ENCODE measurements at regions not wholly inside any gene's neighbourhood (a gene's known extent, or its start where the extent isn't known, plus 50 kb on each side); places are given as distances from the start of the nearest gene placed in this dataset.

DNA sequence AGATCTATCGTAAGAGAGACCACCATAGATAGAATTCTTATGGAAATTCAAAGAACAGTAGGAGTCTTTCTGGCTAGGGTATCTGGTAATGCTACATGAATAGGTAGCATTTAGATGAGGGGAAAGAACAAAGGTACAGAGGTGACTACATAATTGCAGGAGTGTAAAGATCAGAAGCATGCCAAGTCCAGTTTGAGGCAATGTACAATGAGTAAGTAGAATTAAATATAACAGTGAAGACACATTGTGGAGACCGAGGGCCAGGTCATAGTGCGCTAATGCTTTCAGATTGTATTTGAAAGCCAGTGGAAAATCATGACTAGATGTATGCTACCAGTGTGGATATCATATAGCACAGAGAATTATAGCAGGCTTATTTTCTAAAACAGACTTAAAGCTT is 1611.6 kb upstream of the LRRTM3 start:
- DNase-seq (ENCODE audit: low read depth) (no peak), FAIRE-seq (no peak)
- H3K4me3 ChIP-seq (ENCODE audit: low read depth, low read length), result no peak overlapping the region
- H3K27me3 ChIP-seq (ENCODE audit: control insufficient read depth, insufficient read depth, low read length), result no peaks in the 10 kb centered on the region
- TF ChIP-seq, protein P1, sequence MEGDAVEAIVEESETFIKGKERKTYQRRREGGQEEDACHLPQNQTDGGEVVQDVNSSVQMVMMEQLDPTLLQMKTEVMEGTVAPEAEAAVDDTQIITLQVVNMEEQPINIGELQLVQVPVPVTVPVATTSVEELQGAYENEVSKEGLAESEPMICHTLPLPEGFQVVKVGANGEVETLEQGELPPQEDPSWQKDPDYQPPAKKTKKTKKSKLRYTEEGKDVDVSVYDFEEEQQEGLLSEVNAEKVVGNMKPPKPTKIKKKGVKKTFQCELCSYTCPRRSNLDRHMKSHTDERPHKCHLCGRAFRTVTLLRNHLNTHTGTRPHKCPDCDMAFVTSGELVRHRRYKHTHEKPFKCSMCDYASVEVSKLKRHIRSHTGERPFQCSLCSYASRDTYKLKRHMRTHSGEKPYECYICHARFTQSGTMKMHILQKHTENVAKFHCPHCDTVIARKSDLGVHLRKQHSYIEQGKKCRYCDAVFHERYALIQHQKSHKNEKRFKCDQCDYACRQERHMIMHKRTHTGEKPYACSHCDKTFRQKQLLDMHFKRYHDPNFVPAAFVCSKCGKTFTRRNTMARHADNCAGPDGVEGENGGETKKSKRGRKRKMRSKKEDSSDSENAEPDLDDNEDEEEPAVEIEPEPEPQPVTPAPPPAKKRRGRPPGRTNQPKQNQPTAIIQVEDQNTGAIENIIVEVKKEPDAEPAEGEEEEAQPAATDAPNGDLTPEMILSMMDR (IDR thresholded peaks at IDR 0.05; ENCODE audit: insufficient read depth, low read length, severe bottlenecking), result no peak
- no peaks in the 10 kb centered on the region for H3K36me3 ChIP-seq (ENCODE audit: control insufficient read depth, insufficient read depth, low read length)

DNA sequence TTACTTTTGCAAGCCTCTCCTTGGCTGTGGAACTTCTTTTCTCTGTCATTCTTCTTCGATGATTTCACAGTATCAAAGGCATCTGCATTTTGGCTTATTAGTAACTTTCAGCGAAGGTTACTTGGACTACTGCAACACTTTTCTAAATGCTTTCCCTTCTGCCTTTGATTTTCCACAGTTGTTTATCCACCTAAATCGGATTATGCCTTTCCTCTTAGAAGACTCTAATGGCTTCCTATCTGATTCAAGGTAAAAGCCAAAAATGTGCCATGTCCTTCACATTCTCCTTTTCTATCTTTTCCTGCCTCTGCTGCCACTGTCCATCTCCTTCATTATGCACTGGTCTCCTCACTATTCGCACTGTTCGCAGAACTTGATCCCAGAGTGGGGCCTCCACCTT is 1606.3 kb upstream of the LRRTM3 start:
- Histone ChIP-seq H3K36me3 (ENCODE audit: control insufficient read depth, insufficient read depth, low read length) (no peaks in the 10 kb centered on the region), H3K27me3 (ENCODE audit: control insufficient read depth, insufficient read depth, low read length) (no peaks in the 10 kb centered on the region), H3K4me3 (ENCODE audit: low read depth, low read length) (no peak overlapping the region)
- FAIRE-seq (no peak), DNase-seq (ENCODE audit: low read depth) (no peak)
- TF ChIP-seq, protein P1 (IDR thresholded peaks at IDR 0.05; ENCODE audit: insufficient read depth, low read length, severe bottlenecking), result no peak

- DNase-seq (ENCODE audit: low read depth) (peak; percentile 2), FAIRE-seq (no peak)
- Histone ChIP-seq H3K4me3 (ENCODE audit: low read depth, low read length) (no peak overlapping the region), H3K36me3 (ENCODE audit: control insufficient read depth, insufficient read depth, low read length) (no peaks in the 10 kb centered on the region), H3K27me3 (ENCODE audit: control insufficient read depth, insufficient read depth, low read length) (no peaks in the 10 kb centered on the region)
- TF ChIP-seq, protein P1 (IDR thresholded peaks at IDR 0.05; ENCODE audit: insufficient read depth, low read length, severe bottlenecking), result no peak
These were observed 1605.4 kb upstream of the LRRTM3 start for GRCh38 chr10:65320236-65321026.

DNA sequence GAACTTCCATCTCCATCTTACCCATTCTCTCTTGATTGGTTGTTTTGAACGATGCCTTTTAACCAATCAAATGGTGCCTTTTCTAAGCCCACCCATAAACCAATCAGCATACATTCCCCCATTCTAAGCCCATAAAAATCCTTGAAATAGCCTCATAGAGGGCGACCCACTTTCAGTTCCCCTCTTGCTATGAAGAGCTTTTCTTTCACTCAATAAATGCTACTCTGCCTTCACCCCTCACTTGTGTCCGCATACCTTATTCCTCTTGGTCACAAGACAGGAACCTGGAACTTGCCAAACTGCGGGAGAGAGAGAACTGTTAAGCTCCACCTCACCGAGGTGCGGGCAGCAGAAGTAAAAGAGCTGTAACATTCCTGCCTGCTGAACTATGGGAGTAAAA is 1602.0 kb upstream of the LRRTM3 start:
- FAIRE-seq (no peak), DNase-seq (ENCODE audit: low read depth) (no peak)
- H3K4me3 ChIP-seq (ENCODE audit: low read depth, low read length), result no peak overlapping the region
- TF ChIP-seq, protein P1 (IDR thresholded peaks at IDR 0.05; ENCODE audit: insufficient read depth, low read length, severe bottlenecking), result no peak
- no peaks in the 10 kb centered on the region for H3K36me3 ChIP-seq (ENCODE audit: control insufficient read depth, insufficient read depth, low read length)
- no peaks in the 10 kb centered on the region for H3K27me3 ChIP-seq (ENCODE audit: control insufficient read depth, insufficient read depth, low read length)

- TF ChIP-seq, protein P1 (IDR thresholded peaks at IDR 0.05; ENCODE audit: insufficient read depth, low read length, severe bottlenecking), result no peak
- DNase-seq (ENCODE audit: low read depth) (no peak), FAIRE-seq (no peak)
- Histone ChIP-seq H3K36me3 (ENCODE audit: control insufficient read depth, insufficient read depth, low read length) (no peaks in the 10 kb centered on the region), H3K4me3 (ENCODE audit: low read depth, low read length) (no peak overlapping the region), H3K27me3 (ENCODE audit: control insufficient read depth, insufficient read depth, low read length) (no peaks in the 10 kb centered on the region)
These were observed 1599.9 kb upstream of the LRRTM3 start for GRCh38 chr10:65325913-65326312.

DNA sequence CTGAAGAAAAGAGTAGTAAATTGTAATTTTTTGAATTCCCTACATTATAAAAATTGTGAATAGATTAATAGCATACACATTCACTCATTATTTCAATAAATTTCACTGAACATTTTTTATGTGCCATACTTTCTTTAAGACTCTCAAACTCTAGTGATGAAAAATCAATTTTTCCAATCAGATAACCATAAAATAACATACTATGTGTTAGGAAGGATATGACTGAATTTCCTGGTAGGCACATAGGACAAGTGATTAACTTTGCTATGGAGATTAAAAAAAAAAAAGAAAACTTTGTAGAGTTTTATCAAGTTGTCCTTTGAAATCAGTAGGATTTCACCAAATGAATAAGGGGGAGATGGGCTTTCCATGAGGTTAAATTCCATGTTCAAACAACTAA is 1597.3 kb upstream of the LRRTM3 start:
- Histone ChIP-seq H3K27me3 (ENCODE audit: control insufficient read depth, insufficient read depth, low read length) (no peaks in the 10 kb centered on the region), H3K4me3 (ENCODE audit: low read depth, low read length) (no peak overlapping the region), H3K36me3 (ENCODE audit: control insufficient read depth, insufficient read depth, low read length) (no peaks in the 10 kb centered on the region)
- no peak for FAIRE-seq
- no peak for DNase-seq (ENCODE audit: low read depth)
- TF ChIP-seq, protein P1 (IDR thresholded peaks at IDR 0.05; ENCODE audit: insufficient read depth, low read length, severe bottlenecking), result no peak

Measured in bronchial epithelial cell (primary cell).